GM12874 (cell line): ENCODE measurements at regions not wholly inside any gene's neighbourhood (a gene's known extent, or its start where the extent isn't known, plus 50 kb on each side); places are given as distances from the start of the nearest gene placed in this dataset.

Experiments used
- CTCF ChIP-seq: IDR thresholded peaks from 2 replicates; pipeline ENCODE4 v1.5.1; 2011; ENCODE audit warnings: low read depth, mild to moderate bottlenecking, control low read depth, low read length, moderate library complexity; ENCODE audit not compliant: insufficient read depth

- TF ChIP-seq CTCF = no peak
Observed at GRCh38 chr9:22274477-22274876, 172.1 kb upstream of the DMRTA1 start.

- no peak for TF ChIP-seq CTCF
Observed at GRCh38 chr9:22278426-22278825, 168.2 kb upstream of the DMRTA1 start.

GRCh38 chr9:22279636-22280035 is 167.0 kb upstream of the DMRTA1 start:
- TF ChIP-seq CTCF = no peak

GRCh38 chr9:22285066-22285465 is 161.6 kb upstream of the DMRTA1 start:
- no peak for TF ChIP-seq CTCF

GRCh38 chr9:22286661-22287060 is 160.0 kb upstream of the DMRTA1 start:
- TF ChIP-seq CTCF = no peak

GRCh38 chr9:22288661-22289060 is 158.0 kb upstream of the DMRTA1 start:
- no peak for TF ChIP-seq CTCF

GRCh38 chr9:22307013-22307711 is 139.5 kb upstream of the DMRTA1 start:
- TF ChIP-seq CTCF = peak; percentile 21; the same call in 1 of the 2 replicates
